Omental fat pad (tissue), 3 donors: ENCODE measurements at regions not wholly inside any gene's neighbourhood (a gene's known extent, or its start where the extent isn't known, plus 50 kb on each side); places are given as distances from the start of the nearest gene placed in this dataset.

Experiments used
- ATAC-seq: fragments of 150-250 bp; one replicate; pipeline ENCODE4 v1.9.1; 2016; ENCODE audit warnings: mild to moderate bottlenecking, moderate library complexity; ENCODE audit not compliant: low FRiP score
- DNase-seq: peaks from one replicate; pipeline ENCODE4 v3.0.0-alpha.2; 2019; ENCODE audit warnings: low spot score
- TF ChIP-seq, protein P1 (sequence below), 3 donors: fragments of 450-650 bp; IDR thresholded peaks; one replicate each; pipeline ENCODE4 v1.5.1; 2016 to 2017; ENCODE audit warnings: antibody characterized with exemption in 3 of 3, mild to moderate bottlenecking in 3 of 3, moderate library complexity in 2 of 3

DNA sequence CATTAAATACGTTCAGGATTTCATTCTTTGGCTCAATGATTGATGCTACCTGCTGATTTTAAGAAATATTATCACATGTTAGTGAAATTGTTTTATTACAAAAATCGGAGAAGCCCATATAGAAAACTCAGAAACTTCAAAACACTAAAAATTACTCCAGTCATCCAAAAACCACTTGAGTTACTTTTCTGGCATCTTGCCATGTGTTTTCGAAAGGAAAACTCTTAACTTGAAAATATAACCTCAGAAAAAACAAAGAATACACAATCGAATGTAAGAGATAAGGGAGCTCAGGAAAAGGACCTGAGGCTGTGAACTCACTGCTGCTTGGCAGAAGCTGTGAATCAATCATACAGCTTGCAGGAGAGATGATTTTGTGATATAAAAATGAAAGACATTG is 151.3 kb upstream of the SLITRK3 start:
- DNase-seq: no peak
- no peak for ATAC-seq
- TF ChIP-seq, protein P1, sequence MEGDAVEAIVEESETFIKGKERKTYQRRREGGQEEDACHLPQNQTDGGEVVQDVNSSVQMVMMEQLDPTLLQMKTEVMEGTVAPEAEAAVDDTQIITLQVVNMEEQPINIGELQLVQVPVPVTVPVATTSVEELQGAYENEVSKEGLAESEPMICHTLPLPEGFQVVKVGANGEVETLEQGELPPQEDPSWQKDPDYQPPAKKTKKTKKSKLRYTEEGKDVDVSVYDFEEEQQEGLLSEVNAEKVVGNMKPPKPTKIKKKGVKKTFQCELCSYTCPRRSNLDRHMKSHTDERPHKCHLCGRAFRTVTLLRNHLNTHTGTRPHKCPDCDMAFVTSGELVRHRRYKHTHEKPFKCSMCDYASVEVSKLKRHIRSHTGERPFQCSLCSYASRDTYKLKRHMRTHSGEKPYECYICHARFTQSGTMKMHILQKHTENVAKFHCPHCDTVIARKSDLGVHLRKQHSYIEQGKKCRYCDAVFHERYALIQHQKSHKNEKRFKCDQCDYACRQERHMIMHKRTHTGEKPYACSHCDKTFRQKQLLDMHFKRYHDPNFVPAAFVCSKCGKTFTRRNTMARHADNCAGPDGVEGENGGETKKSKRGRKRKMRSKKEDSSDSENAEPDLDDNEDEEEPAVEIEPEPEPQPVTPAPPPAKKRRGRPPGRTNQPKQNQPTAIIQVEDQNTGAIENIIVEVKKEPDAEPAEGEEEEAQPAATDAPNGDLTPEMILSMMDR (IDR thresholded peaks at IDR 0.05): no peak

DNA sequence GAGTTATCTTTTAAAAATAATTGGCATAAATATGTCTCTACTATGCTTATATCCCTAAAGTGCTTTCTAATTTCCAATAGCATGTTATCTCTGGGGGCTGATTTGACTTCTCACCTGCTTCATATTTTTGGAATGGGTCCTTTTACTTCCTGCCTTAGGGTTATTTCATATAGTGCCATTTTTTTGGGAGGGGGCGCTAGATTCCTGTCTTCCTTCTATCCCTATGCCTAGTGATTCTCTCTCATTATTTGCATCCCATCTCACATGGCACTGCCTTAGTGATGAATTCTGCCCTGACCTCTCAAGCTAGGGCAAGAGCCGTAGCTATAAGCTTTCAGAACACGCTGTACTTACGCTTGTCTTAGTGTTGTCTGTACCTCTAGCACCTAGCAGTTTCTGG is 150.3 kb upstream of the SLITRK3 start:
- TF ChIP-seq, protein P1 (IDR thresholded peaks at IDR 0.05): no peak
- no peak for DNase-seq
- ATAC-seq: no peak

- ATAC-seq: no peak
- TF ChIP-seq, protein P1 (IDR thresholded peaks at IDR 0.05): no peak
- no peak for DNase-seq
Measured at GRCh38 chr3:165343185-165343584, 147.0 kb upstream of the SLITRK3 start.

- TF ChIP-seq, protein P1 (IDR thresholded peaks at IDR 0.05): no peak
- ATAC-seq (no peak), DNase-seq (no peak)
Measured at GRCh38 chr3:165339753-165340152, 143.6 kb upstream of the SLITRK3 start.

- no peak for DNase-seq
- TF ChIP-seq, protein P1 (IDR thresholded peaks at IDR 0.05): no peak
- ATAC-seq: no peak
Measured at GRCh38 chr3:165336786-165337185, 140.6 kb upstream of the SLITRK3 start.
